Loucy (cell line): ENCODE measurements at regions not wholly inside any gene's neighbourhood (a gene's known extent, or its start where the extent isn't known, plus 50 kb on each side); places are given as distances from the start of the nearest gene placed in this dataset.

Experiments used
- CTCF ChIP-seq: fragments of 200-600 bp; sonication (generic); conservative IDR thresholded peaks from 2 replicates; pipeline ENCODE4 v1.5.1; 2014; ENCODE audit warnings: mild to moderate bottlenecking, antibody characterized with exemption, low read length
- EZH2phosphoT487 ChIP-seq: fragments of 200-600 bp; IDR thresholded peaks from 2 replicates; pipeline ENCODE4 v1.6.1; 2018; ENCODE audit warnings: antibody characterized with exemption, mild to moderate bottlenecking, moderate library complexity, borderline replicate concordance

GRCh38 chr3:81279481-81280379 lies 481.7 kb downstream of the GBE1 start:
- TF ChIP-seq CTCF (no peak), EZH2phosphoT487 (no peak)
